H9 (cell line): ENCODE measurements at regions not wholly inside any gene's neighbourhood (a gene's known extent, or its start where the extent isn't known, plus 50 kb on each side); places are given as distances from the start of the nearest gene placed in this dataset.

Experiments used
- DNase-seq: peaks from one replicate; pipeline ENCODE4 v3.0.0-alpha.2; 2017
- H2AFZ ChIP-seq: one replicate; pipeline ENCODE4 v1.6.1; 2013; ENCODE audit warnings: mild to moderate bottlenecking, low read length, control low read depth, moderate library complexity
- H2AK5ac ChIP-seq: 2 replicates; pipeline ENCODE4 v1.6.1; 2013; ENCODE audit warnings: low read length, control low read depth, mixed read lengths; ENCODE audit not compliant: insufficient read length
- H2BK120ac ChIP-seq: one replicate; pipeline ENCODE4 v1.6.1; 2013; ENCODE audit warnings: low read depth, mild to moderate bottlenecking, low read length, control low read depth, inconsistent platforms; ENCODE audit not compliant: poor library complexity, severe bottlenecking
- H2BK12ac ChIP-seq: 2 replicates; pipeline ENCODE4 v1.6.1; 2013; ENCODE audit warnings: low read length, control low read depth, mixed read lengths, low read depth; ENCODE audit not compliant: insufficient read length
- H2BK15ac ChIP-seq: 2 replicates; pipeline ENCODE4 v1.6.1; 2013; ENCODE audit warnings: low read depth, low read length, control low read depth
- H2BK20ac ChIP-seq: one replicate; pipeline ENCODE4 v1.6.1; 2013; ENCODE audit warnings: low read depth, mild to moderate bottlenecking, low read length, control low read depth, inconsistent platforms; ENCODE audit not compliant: poor library complexity, severe bottlenecking
- H2BK5ac ChIP-seq: 2 replicates; pipeline ENCODE4 v1.6.1; 2013; ENCODE audit warnings: low read length, control low read depth, mixed read lengths; ENCODE audit not compliant: insufficient read length
- H3K14ac ChIP-seq: 2 replicates; pipeline ENCODE4 v1.6.1; 2013; ENCODE audit warnings: low read length, control low read depth; ENCODE audit not compliant: insufficient read depth
- H3K18ac ChIP-seq: 2 replicates; pipeline ENCODE4 v1.6.1; 2013; ENCODE audit warnings: low read depth, mild to moderate bottlenecking, mixed read lengths, low read length, control low read depth; ENCODE audit not compliant: insufficient read length
- H3K23ac ChIP-seq: 2 replicates; pipeline ENCODE4 v1.6.1; 2013; ENCODE audit warnings: low read length, control low read depth, mixed read lengths, low read depth; ENCODE audit not compliant: insufficient read length
- H3K23me2 ChIP-seq: 2 replicates; pipeline ENCODE4 v1.6.1; 2013; ENCODE audit warnings: low read depth, mild to moderate bottlenecking, mixed read lengths, low read length, control low read depth; ENCODE audit not compliant: insufficient read length, poor library complexity, severe bottlenecking
- H3K27ac ChIP-seq: 2 replicates; pipeline ENCODE4 v1.5.1; 2013; ENCODE audit warnings: low read length, control low read depth, mixed read lengths, low read depth; ENCODE audit not compliant: insufficient read length
- H3K27me3 ChIP-seq: 2 replicates; pipeline ENCODE4 v1.6.1; 2013; ENCODE audit warnings: low read length, control low read depth, inconsistent platforms; ENCODE audit not compliant: insufficient read depth
- H3K4ac ChIP-seq: 2 replicates; pipeline ENCODE4 v1.6.1; 2013; ENCODE audit warnings: low read depth, mild to moderate bottlenecking, control low read depth, inconsistent platforms, low read length, moderate library complexity
- H3K4me1 ChIP-seq: 2 replicates; pipeline ENCODE4 v1.6.1; 2013; ENCODE audit warnings: low read length, control low read depth, inconsistent platforms; ENCODE audit not compliant: insufficient read depth
- H3K4me2 ChIP-seq: 2 replicates; pipeline ENCODE4 v1.6.1; 2013; ENCODE audit warnings: low read length, control low read depth, mixed read lengths; ENCODE audit not compliant: insufficient read length, insufficient read depth
- H3K56ac ChIP-seq: 2 replicates; pipeline ENCODE4 v1.6.1; 2013; ENCODE audit warnings: low read depth, mild to moderate bottlenecking, mixed read lengths, low read length, control low read depth; ENCODE audit not compliant: insufficient read length
- H3K79me1 ChIP-seq: 2 replicates; pipeline ENCODE4 v1.6.1; 2013; ENCODE audit warnings: low read depth, mild to moderate bottlenecking, moderate library complexity, low read length, control low read depth, inconsistent platforms; ENCODE audit not compliant: insufficient read depth, poor library complexity, severe bottlenecking
- H3K79me2 ChIP-seq: 2 replicates; pipeline ENCODE4 v1.6.1; 2013; ENCODE audit warnings: low read length, control low read depth, inconsistent platforms; ENCODE audit not compliant: insufficient read depth
- H3K9ac ChIP-seq: 2 replicates; pipeline ENCODE4 v1.6.1; 2013; ENCODE audit warnings: low read length, control low read depth, mixed read lengths; ENCODE audit not compliant: insufficient read length; ENCODE audit errors: extremely low read depth
- H3K9me3 ChIP-seq: one replicate; pipeline ENCODE4 v1.6.1; 2013; ENCODE audit warnings: low read depth, low read length, inconsistent platforms; ENCODE audit not compliant: control insufficient read depth
- H3T11ph ChIP-seq: one replicate; pipeline ENCODE4 v1.6.1; 2013; ENCODE audit warnings: mild to moderate bottlenecking, low read length, control low read depth, inconsistent platforms
- H4K20me1 ChIP-seq: one replicate; pipeline ENCODE4 v1.6.1; 2013; ENCODE audit not compliant: control insufficient read depth, insufficient read length, insufficient read depth
- H4K5ac ChIP-seq: 2 replicates; pipeline ENCODE4 v1.6.1; 2013; ENCODE audit warnings: low read depth, mild to moderate bottlenecking, mixed read lengths, low read length, control low read depth; ENCODE audit not compliant: insufficient read length
- H4K8ac ChIP-seq: replicated peaks from 2 replicates; pipeline ENCODE4 v1.6.1; 2013; ENCODE audit warnings: low read length, control low read depth, mixed read lengths, low read depth; ENCODE audit not compliant: insufficient read length
- H4K91ac ChIP-seq: 2 replicates; pipeline ENCODE4 v1.6.1; 2013; ENCODE audit warnings: low read depth, mild to moderate bottlenecking, moderate library complexity, mixed read lengths, low read length, control low read depth; ENCODE audit not compliant: insufficient read length
- H3K27ac Mint-ChIP-seq, 3 experiments: 2 replicates in 2 of 3; 3 replicates in 1 of 3; pipeline ENCODE4 v1.8.0; 2020 to 2021; ENCODE audit warnings: mixed read lengths in 3 of 3, mild to moderate bottlenecking in 1 of 3, moderate library complexity in 1 of 3
- H3K27me3 Mint-ChIP-seq: 2 replicates; pipeline ENCODE4 v1.8.0; 2021; ENCODE audit warnings: low read depth, mild to moderate bottlenecking, moderate library complexity, mixed read lengths
- H3K36me3 Mint-ChIP-seq, 3 experiments: 2 replicates in 2 of 3; 3 replicates in 1 of 3; pipeline ENCODE4 v1.8.0; 2020 to 2021; ENCODE audit warnings: low read depth in 3 of 3, mixed read lengths in 3 of 3; ENCODE audit not compliant: insufficient read depth in 1 of 3
- H3K4me1 Mint-ChIP-seq, 2 experiments: 2 replicates each; pipeline ENCODE4 v1.8.0; 2020; ENCODE audit warnings: mixed read lengths in 2 of 2
- H3K4me3 Mint-ChIP-seq, 2 experiments: 2 replicates in 1 of 2; 3 replicates in 1 of 2; pipeline ENCODE4 v1.8.0; 2020 to 2021; ENCODE audit warnings: mild to moderate bottlenecking in 2 of 2, mixed read lengths in 2 of 2, moderate library complexity in 1 of 2
- H3K9me3 Mint-ChIP-seq, 2 experiments: 2 replicates in 1 of 2; 3 replicates in 1 of 2; pipeline ENCODE4 v1.8.0; 2020; ENCODE audit warnings: mild to moderate bottlenecking in 2 of 2, mixed read lengths in 2 of 2, moderate library complexity in 1 of 2
- WGBS: extraction: QIAGEN DNeasy Blood & Tissue Kit; methylation state at CpG from one replicate; pipeline ENCODE4 v1.1.7; 2013; ENCODE audit warnings: missing lambda C conversion rate, low lambda C conversion rate, mixed read lengths; ENCODE audit not compliant: insufficient read length; ENCODE audit errors: extremely low coverage; 5-methylcytosine and 5-hydroxymethylcytosine counted together
- TF ChIP-seq, protein P1 (sequence below): fragments of 200-600 bp; sonication (generic); conservative IDR thresholded peaks from 3 replicates; pipeline ENCODE4 v1.8.0; 2021; ENCODE audit warnings: antibody characterized with exemption, mild to moderate bottlenecking

DNA sequence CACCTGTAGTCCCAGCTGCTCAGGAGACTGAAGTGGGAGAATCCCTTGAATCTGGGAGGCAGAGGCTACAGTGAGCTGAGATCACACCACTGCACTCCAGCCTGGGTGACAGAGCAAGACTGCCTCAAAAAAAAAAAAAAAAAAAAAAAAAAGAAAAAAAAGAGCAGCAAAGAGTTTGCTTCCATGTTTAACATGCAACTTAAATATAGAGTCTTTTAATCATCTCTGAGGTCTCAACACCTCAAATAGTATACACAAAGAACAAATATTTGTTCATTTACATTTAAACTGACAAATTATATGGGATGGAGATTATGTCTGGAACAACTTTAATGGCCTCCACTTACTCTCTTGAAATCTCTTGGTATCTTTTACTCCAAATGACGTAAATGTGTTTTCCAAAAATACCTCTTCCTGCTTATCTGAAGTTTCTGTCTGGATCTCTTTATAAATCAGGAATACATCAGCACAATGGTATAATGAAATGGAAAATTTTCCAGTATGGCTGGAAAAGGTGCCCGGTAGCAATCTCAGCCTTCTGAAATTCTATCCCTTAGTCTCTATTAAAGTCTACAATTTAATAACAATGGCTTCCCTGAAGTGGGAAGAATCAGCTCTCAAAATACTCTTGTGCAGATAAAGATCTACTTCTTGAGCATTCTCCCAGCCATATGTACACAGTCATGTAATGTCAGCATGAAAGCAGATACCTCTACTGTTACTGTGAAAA lies 258.5 kb downstream of the OMA1 start:
- no peak overlapping the region for H3K9ac ChIP-seq
- Mint-ChIP-seq H3K36me3 (no peaks in the 10 kb centered on the region), H3K27ac (no peak overlapping the region), H3K27me3 (peaks cover 11% of the 10 kb centered on the region), H3K9me3 (peaks cover 2 to 3% of the 10 kb centered on the region in 2 experiments; a peak in 2 of 5 replicates), H3K4me3 (no peak overlapping the region), H3K4me1 (peaks cover 5 to 7% of the 10 kb centered on the region in 2 experiments; a peak in 2 of 4 replicates)
- no peak overlapping the region for H2BK12ac ChIP-seq
- H3K23me2 ChIP-seq, result no peaks in the 10 kb centered on the region
- no peaks in the 10 kb centered on the region for H3K9me3 ChIP-seq
- no peak overlapping the region for H4K91ac ChIP-seq
- H3K4me1 ChIP-seq, result no peaks in the 10 kb centered on the region
- no peak overlapping the region for H3K18ac ChIP-seq
- H2BK120ac ChIP-seq, result no peak overlapping the region
- H3K27me3 ChIP-seq, result no peaks in the 10 kb centered on the region
- no peak overlapping the region for H3K14ac ChIP-seq
- no peaks in the 10 kb centered on the region for H4K20me1 ChIP-seq
- H2AFZ ChIP-seq, result no peak overlapping the region
- no peak overlapping the region for H3K23ac ChIP-seq
- no peak overlapping the region for H3T11ph ChIP-seq
- no peak overlapping the region for H2AK5ac ChIP-seq
- H3K56ac ChIP-seq, result no peak overlapping the region
- H3K79me2 ChIP-seq, result no peaks in the 10 kb centered on the region
- H3K4me2 ChIP-seq, result no peak overlapping the region
- no peak for DNase-seq
- no peak overlapping the region for H2BK5ac ChIP-seq
- no peak overlapping the region for H3K27ac ChIP-seq
- no peak overlapping the region for H2BK15ac ChIP-seq
- no peak overlapping the region for H2BK20ac ChIP-seq
- H3K79me1 ChIP-seq, result no peaks in the 10 kb centered on the region
- TF ChIP-seq, protein P1, sequence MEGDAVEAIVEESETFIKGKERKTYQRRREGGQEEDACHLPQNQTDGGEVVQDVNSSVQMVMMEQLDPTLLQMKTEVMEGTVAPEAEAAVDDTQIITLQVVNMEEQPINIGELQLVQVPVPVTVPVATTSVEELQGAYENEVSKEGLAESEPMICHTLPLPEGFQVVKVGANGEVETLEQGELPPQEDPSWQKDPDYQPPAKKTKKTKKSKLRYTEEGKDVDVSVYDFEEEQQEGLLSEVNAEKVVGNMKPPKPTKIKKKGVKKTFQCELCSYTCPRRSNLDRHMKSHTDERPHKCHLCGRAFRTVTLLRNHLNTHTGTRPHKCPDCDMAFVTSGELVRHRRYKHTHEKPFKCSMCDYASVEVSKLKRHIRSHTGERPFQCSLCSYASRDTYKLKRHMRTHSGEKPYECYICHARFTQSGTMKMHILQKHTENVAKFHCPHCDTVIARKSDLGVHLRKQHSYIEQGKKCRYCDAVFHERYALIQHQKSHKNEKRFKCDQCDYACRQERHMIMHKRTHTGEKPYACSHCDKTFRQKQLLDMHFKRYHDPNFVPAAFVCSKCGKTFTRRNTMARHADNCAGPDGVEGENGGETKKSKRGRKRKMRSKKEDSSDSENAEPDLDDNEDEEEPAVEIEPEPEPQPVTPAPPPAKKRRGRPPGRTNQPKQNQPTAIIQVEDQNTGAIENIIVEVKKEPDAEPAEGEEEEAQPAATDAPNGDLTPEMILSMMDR, result no peak
- H3K4ac ChIP-seq, result no peak overlapping the region
- H4K8ac ChIP-seq, result no peak overlapping the region
- H4K5ac ChIP-seq, result no peak overlapping the region
- no CpG with 5 or more reads among the region's 2 CpGs for WGBS
